Posterior vena cava (tissue), 2 donors: ENCODE measurements at regions not wholly inside any gene's neighbourhood (a gene's known extent, or its start where the extent isn't known, plus 50 kb on each side); places are given as distances from the start of the nearest gene placed in this dataset.
"Not testable (repeated sequence)": the region's sequence is repeated elsewhere in the genome, so short reads cannot be mapped to it uniquely, and the experiment has no call there.

ENCODE experiments used
- DNase-seq: peaks from one replicate; pipeline ENCODE4 v3.0.0-alpha.2; 2020; ENCODE audit warnings: low spot score
- intact Hi-C, 2 donors: fragments of 100-400 bp; cut with DNase I; formaldehyde crosslinking; loops; one replicate each; pipeline versions ENCODE4 v1.14.1 to v1.14.2; 2022 to 2023
- donor health status: DM: yes; HTN: yes; CAD: no.
- donor health status: DM: yes; HTN: yes; CAD: no.

- intact Hi-C loops, result loop anchor here in 1 of 2 donors (5.0 kb wide), 1 partner anchor 749 kb away; no protein-coding TSS in a partner anchor
- DNase-seq, result no peak
Measured at GRCh38 chr4:141845901-141846300, 209.5 kb downstream of the IL15 start.

- intact Hi-C loops, result loop anchor here in 1 of 2 donors (5.0 kb wide), 1 partner anchor 752 kb away; no protein-coding TSS in a partner anchor
- DNase-seq, result no peak
Measured at GRCh38 chr4:141849367-141849766, 213.0 kb downstream of the IL15 start.

DNA sequence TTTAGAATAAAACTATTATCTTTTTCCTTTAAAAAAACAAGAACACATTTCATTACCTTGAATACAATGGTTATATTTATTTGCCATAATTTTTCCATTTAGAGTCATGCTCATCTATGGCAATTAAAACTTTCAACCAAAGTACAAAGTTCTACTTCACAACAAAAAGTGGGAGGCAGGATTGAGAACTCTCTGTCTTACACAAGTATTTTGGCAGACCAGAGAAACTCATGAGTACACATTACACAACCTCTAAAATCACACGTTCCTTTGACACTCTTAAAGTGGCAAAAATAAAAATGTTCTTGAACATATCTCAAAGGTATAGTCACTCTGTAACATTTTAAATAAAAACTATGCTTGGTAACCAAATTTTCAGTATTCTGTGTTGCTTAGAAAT, 213.4 kb downstream of the IL15 start:
- intact Hi-C loops, result loop anchor here in 1 of 2 donors (5.0 kb wide), 1 partner anchor 752 kb away; no protein-coding TSS in a partner anchor
- no peak for DNase-seq

DNA sequence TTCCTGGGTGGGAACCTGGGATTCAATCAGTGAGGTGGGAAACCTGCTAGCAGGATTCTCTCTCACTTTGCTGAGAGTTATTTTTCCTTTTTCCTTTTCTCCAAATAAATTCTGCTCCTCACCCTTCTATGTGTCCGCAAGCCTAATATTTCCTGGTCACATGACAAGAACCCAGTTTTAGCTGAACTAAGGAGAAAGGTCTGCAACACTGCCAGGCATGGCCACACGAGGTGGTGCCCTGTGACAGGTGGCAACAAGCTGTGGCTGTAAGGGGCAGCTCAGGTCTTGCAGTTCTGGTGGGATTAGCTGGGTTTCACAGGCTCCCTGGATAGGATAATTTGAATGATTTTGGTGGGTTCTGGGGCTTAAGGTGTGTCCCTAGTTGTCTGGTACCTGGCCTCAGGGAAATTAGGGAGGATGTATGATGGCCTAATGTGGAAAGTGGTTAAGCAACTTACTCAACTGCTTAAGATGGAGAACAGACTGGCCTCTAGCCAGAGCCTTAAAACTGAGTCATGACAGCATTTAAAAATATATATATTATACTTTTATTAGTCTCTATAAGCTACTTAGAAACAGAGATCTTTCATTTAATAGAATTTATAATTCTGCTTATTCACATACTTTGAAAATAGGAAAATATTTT, 215.0 kb downstream of the IL15 start:
- DNase-seq, result no peak
- intact Hi-C loops, result no loop called here

GRCh38 chr4:141853091-141853764, 216.8 kb downstream of the IL15 start:
- intact Hi-C loops, result no loop called here
- DNase-seq, result no peak

DNA sequence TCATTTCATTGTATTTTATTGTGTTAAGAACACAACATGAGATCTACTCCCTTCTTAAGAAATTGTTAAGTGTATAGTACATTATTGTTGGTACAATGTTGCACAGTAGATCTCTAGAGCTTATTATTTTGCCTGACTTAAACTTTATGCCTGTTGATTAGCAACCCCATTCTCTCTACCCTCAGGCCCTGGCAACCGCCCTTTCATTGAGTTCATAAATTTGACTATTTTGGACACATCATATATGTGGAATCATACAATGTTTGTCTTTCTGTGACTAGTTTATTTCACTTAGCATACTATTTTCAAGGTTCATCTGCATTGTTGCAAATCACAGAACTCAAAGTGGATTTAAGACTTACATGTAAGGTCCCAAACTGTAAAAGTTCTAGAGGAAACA, 222.1 kb downstream of the IL15 start:
- no peak for DNase-seq
- intact Hi-C loops, result no loop called here

GRCh38 chr4:141860974-141861373, 224.6 kb downstream of the IL15 start:
- DNase-seq, result no peak
- intact Hi-C loops, result no loop called here

DNA sequence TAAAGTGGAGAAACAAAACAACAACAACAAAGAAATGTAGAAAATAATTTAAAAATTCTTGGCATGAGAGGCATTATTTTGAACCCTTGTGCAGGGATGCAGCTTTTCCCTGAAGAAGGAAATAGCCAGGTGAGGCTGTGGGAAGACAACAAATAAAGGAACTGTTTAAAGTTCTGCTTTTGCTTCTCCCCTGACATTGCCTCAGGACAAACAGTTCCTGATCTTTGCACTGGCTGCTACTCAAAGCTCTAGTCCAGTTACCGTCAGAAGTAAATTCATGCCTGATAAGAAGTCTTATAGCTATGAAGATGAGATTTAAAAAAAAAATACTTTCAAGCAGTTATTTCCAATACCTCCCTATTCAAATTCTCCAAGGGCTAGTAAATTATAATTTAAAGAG, 233.8 kb downstream of the IL15 start:
- DNase-seq, result no peak
- intact Hi-C loops, result no loop called here

DNA sequence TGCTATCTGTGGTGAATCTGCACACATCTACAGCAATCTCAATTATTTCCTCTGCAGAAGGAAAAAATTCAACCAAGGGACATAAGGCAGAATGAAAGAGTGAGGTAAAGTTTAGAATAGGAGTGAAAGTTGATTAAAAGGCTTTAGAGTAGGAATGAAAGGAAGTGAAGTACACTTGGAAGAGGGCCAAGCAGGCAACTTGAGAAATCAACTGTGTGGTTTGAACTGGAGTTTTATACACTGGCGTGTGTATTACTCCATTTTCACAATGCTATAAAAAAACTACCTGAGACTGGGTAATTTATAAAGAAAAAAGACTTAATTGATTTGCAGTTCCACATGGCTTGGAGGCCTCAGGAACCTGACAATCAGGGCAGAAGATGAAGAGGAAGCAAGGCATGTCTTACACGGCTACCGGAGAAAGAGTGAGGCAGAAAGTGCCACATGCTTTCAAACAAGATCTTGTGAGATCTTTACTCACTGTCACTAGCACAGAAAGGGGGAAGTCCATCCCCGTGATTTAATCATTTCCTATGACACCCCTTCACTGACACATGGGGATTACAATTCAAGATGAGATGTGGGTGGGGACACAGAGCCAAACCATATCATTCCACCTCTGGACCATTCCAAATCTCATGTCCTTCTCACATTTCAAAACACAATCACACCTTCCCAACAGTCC, 234.8 kb downstream of the IL15 start:
- DNase-seq, result no peak
- intact Hi-C loops, result no loop called here

DNA sequence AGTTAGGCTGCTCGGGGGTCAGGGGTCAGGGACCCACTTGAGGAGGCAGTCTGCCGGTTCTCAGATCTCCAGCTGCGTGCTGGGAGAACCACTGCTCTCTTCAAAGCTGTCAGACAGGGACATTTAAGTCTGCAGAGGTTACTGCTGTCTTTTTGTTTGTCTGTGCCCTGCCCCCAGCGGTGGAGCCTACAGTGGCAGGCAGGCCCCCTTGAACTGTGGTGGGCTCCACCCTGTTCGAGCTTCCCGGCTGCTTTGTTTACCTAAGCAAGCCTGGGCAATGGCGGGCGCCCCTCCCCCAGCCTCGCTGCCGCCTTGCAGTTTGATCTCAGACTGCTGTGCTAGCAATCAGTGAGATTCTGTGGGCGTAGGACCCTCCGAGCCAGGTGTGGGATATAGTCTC, 246.3 kb downstream of the IL15 start:
- intact Hi-C loops, DNase-seq: not testable (repeated sequence)

- intact Hi-C loops, result no loop called here
- no peak for DNase-seq
Measured at GRCh38 chr4:141884070-141884469, 247.7 kb downstream of the IL15 start.

GRCh38 chr4:141885112-141885511, 248.7 kb downstream of the IL15 start:
- intact Hi-C loops, result no loop called here
- DNase-seq, result no peak

GRCh38 chr4:141890279-141890678, 253.9 kb downstream of the IL15 start:
- no peak for DNase-seq
- intact Hi-C loops, result no loop called here

DNA sequence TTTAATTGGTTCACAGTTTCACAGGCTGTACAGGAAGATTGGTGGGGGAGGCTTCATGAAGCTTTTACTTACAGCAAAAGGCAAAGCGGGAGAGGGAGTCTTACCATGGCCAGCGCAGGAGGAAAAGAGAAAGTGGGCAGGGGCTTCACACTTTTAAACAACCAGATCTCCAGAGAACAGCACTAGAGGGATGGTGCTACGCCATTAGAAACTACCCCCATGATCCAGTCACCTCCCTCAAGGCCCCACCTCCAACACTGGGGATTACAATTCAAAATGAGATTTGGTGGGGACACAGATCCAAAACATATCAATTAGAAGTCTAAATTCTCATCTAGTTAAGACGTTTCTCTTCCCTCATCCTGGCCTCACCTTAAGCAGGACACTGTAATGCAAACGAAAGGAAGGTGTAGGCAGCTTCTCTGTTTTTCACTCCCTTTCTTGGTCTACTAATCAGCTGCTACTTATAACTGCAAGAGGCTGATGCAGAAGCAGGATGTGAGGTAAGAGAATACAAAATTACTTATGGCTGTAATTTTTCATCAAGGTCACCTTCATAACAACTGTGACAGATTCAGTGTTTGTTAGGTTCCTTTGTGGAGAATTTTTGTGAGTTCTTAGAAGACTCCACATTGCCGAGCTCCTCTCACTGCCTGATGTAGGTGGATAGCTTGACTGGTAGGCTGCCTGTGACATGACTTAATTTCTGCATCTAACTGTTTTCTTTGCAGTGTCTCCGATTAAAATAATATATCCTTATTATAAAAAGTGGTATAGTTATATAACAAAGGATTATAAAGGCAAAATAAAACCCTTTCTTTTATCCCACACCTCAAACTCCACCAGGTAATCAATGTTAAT, 255.1 kb downstream of the IL15 start:
- DNase-seq, result no peak
- intact Hi-C loops, result no loop called here

GRCh38 chr4:141896687-141897086, 260.3 kb downstream of the IL15 start:
- intact Hi-C loops, result no loop called here
- DNase-seq, result no peak

DNA sequence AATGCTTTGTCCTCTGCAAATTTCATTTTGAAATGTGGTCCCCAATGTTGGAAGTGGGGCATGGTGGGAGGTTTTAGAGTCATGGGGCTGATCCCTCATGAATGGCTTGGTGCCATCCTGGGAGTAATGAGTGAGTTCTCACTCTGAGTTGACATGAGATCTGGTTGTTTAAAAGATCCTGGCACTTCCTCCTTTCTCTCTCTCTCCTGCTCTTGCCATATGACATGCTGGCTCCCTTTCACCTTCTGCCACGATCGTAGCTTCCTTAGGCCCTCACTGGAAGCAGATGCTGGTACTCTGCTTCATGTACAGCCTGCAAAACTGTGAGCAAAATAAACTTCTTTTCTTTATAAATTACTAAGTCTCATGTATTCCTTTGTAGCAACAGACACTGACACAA, 262.0 kb downstream of the IL15 start:
- DNase-seq, result no peak
- intact Hi-C loops, result no loop called here

GRCh38 chr4:141899103-141899502, 262.7 kb downstream of the IL15 start:
- intact Hi-C loops, result no loop called here
- DNase-seq, result no peak

- intact Hi-C loops, result no loop called here
Measured at GRCh38 chr4:141899541-141899940, 263.2 kb downstream of the IL15 start.

DNA sequence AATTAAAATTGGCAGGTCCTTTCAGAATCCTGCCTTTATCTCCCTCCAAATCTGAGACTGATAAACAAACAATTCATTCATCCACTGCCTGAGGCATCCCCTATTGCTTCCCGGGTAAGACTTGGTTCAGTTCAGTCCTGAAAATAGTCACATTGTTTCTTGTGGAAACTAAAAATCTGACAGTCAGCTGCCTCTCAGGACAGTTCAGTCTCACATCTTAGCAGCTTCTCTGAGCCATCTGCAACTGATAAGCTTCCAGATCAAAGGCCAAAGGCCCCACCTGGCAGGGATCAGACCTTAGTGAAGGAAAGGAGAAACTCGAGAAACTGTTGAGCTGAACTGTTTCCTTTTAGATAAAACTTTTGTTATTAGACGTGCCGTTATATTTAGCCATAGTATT, 264.5 kb downstream of the IL15 start:
- no peak for DNase-seq
- intact Hi-C loops, result no loop called here

More at GRCh38 chr4:141899541-141899940, 263.2 kb downstream of the IL15 start:
- no peak for DNase-seq

DNA sequence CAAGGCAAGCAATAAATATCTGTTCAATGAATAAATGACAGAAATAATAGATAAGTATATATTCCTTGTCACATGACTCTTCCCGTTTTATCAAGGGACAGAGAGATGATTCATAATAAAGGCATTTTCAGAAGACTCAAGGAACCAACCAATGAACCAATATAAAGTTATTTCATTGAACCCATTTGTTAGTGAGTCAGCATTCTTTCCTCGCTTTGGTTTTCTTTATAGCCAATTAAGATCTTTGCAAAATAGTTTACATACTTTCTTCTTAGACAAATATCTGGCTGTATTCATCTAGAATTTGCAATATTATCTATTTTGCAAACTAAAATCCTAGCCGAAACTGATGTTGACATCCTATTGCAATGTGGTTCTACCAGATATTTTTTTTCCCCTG, 269.4 kb downstream of the IL15 start:
- no peak for DNase-seq

More for the DNA sequence above, 269.4 kb downstream of the IL15 start:
- intact Hi-C loops, result no loop called here
